ENCODE measurements at regions not wholly inside any gene's neighbourhood (a gene's known extent, or its start where the extent isn't known, plus 50 kb on each side); places are given as distances from the start of the nearest gene placed in this dataset.

DNA sequence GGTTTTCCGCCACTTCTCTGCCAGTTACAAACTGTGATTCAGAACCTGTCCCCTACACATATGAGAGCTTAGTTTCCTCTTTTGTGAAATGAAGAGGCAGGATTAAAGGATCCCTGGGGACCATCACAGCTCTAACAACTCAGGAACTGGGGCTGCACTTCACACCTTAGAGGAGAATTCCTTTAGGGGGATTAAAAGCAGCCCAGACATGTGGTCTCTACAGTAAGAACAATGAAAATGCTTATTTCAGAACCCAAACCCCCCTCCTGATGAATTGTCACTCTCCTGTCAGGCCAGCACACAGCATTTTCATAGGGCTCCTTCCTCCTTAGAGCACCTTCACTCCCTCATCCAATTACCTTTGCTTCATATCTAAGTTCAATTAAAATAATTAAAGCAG lies 101.5 kb upstream of the NEDD4L start:
- TF ChIP-seq, protein P1, sequence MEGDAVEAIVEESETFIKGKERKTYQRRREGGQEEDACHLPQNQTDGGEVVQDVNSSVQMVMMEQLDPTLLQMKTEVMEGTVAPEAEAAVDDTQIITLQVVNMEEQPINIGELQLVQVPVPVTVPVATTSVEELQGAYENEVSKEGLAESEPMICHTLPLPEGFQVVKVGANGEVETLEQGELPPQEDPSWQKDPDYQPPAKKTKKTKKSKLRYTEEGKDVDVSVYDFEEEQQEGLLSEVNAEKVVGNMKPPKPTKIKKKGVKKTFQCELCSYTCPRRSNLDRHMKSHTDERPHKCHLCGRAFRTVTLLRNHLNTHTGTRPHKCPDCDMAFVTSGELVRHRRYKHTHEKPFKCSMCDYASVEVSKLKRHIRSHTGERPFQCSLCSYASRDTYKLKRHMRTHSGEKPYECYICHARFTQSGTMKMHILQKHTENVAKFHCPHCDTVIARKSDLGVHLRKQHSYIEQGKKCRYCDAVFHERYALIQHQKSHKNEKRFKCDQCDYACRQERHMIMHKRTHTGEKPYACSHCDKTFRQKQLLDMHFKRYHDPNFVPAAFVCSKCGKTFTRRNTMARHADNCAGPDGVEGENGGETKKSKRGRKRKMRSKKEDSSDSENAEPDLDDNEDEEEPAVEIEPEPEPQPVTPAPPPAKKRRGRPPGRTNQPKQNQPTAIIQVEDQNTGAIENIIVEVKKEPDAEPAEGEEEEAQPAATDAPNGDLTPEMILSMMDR (IDR thresholded peaks at IDR 0.05), result no peak
- no peak for TF ChIP-seq POLR2A (IDR thresholded peaks at IDR 0.05)

Measured in esophagus squamous epithelium (tissue), 4 donors.